OCI-LY7 (cell line): ENCODE measurements at regions not wholly inside any gene's neighbourhood (a gene's known extent, or its start where the extent isn't known, plus 50 kb on each side); places are given as distances from the start of the nearest gene placed in this dataset.

ENCODE experiments used
- CTCF ChIP-seq: fragments of 200-600 bp; sonication (generic); conservative IDR thresholded peaks from 2 replicates; pipeline ENCODE4 v1.5.1; 2014; ENCODE audit warnings: mild to moderate bottlenecking, antibody characterized with exemption, low read length, moderate library complexity, mixed read lengths
- EZH2phosphoT487 ChIP-seq: fragments of 200-600 bp; sonication (generic); IDR thresholded peaks from 2 replicates; pipeline ENCODE4 v1.6.1; 2018; ENCODE audit warnings: low read depth, borderline replicate concordance, mild to moderate bottlenecking, mixed run types, antibody characterized with exemption, low read length, moderate library complexity, mixed read lengths

DNA sequence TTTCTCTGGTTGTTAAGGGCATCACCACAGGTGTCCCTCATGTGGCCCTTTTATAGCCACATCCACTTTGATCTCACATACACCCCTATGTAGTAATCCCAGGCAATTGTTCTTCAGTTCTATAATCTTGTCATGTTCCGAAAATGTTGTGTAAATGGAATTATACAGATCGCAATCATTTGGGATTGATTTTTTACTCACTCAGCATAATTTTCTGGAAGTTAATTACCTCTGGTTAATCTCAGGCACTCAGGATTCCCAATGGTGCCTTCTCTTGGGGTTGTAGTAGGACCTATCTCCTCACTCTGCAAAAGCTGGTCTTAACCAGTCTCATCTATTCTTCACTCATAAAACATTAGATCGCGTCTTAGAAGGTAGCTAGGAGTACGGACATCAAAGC, 1549.6 kb upstream of the DDX18 start:
- TF ChIP-seq CTCF (no peak), EZH2phosphoT487 (no peak)
